Psoas muscle (tissue), 7 donors: ENCODE measurements at regions not wholly inside any gene's neighbourhood (a gene's known extent, or its start where the extent isn't known, plus 50 kb on each side); places are given as distances from the start of the nearest gene placed in this dataset.

ENCODE experiments used
- ATAC-seq, 4 donors: fragments of 200-7000 bp; cut with Tn5 transposase; one replicate each; pipeline ENCODE4 v1.9.1; 2020; ENCODE audit warnings: moderate library complexity in 3 of 4, mild to moderate bottlenecking in 2 of 4
- DNase-seq, 2 donors: peaks; one replicate each; pipeline ENCODE4 v3.0.0-alpha.2; 2020
- H3K27ac ChIP-seq: fragments of 200-600 bp; one replicate; pipeline ENCODE4 v1.8.0; 2022
- H3K27me3 ChIP-seq, 3 donors: fragments of 200-600 bp in 1 of 3; one replicate each; pipeline versions ENCODE4 v1.6.1 to v1.8.0; 2013 to 2022; ENCODE audit warnings: low read length in 2 of 3, mild to moderate bottlenecking in 2 of 3, moderate library complexity in 1 of 3; ENCODE audit not compliant: insufficient read depth in 3 of 3
- H3K36me3 ChIP-seq, 2 donors: fragments of 200-600 bp in 1 of 2; one replicate each; pipeline versions ENCODE4 v1.6.1 to v1.8.0; 2013 to 2022; ENCODE audit warnings: low read depth in 1 of 2, mild to moderate bottlenecking in 1 of 2, moderate library complexity in 1 of 2; ENCODE audit not compliant: insufficient read depth in 1 of 2
- H3K4me1 ChIP-seq: fragments of 200-600 bp; one replicate; pipeline ENCODE4 v1.8.0; 2022
- H3K4me3 ChIP-seq: fragments of 200-600 bp; one replicate; pipeline ENCODE4 v1.8.0; 2022; ENCODE audit warnings: mild to moderate bottlenecking
- H3K9me3 ChIP-seq: fragments of 200-600 bp; one replicate; pipeline ENCODE4 v1.8.0; 2022
- WGBS, 3 donors: extraction: QIAGEN DNeasy Blood & Tissue Kit; methylation state at CpG; one replicate each; pipeline versions ENCODE4 v1.1.6 to v1.1.7; 2013; 5-methylcytosine and 5-hydroxymethylcytosine counted together
- intact Hi-C, 2 donors: fragments of 100-400 bp; cut with DNase I; formaldehyde crosslinking; loops; one replicate each; pipeline versions ENCODE4 v1.11.0 to v1.14.2; 2022
- TF ChIP-seq, protein P1 (sequence below): fragments of 200-600 bp; IDR thresholded peaks from one replicate; pipeline ENCODE4 v1.8.0; 2022; ENCODE audit warnings: antibody characterized with exemption
- donor health status: healthy with polysubstance abuse.
- donor health status: DM: no; HTN: no; CAD: no; lungs with moderate emphysema.
- donor health status: Bipolar disorder and iron deficiency.
- donor health status: healthy.
- donor health status: DM: yes; HTN: yes; CAD: no.
- donor health status: DM: no; HTN: no; CAD: no.
- donor health status: DM: yes; HTN: yes; CAD: no.

DNA sequence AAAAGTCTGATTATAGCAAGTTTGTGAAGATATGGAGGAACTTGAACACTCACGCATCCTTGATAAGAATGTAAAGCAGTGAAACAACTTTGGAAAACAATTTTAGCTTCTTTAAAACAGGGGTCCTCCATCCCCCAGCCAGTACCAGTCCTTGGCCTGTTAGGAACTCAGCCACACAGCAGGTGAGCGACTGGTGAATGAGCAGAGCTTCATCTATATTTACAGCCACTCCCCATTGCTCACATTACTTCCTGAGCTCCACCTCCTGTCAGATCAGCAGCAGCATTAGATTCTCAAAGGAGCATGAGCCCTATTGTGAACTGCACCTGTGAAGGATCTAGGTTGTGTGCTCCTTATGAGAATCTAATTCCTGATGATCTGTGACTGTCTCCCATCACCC, 530.3 kb upstream of the PRKX start:
- no peak for DNase-seq
- Histone ChIP-seq H3K4me3 (no peak overlapping the region), H3K27ac (no peak overlapping the region), H3K9me3 (no peaks in the 10 kb centered on the region), H3K4me1 (no peaks in the 10 kb centered on the region), H3K27me3 (no peaks in the 10 kb centered on the region), H3K36me3 (no peaks in the 10 kb centered on the region)
- 3 to 84% (median 24%) methylated on average over 2 of the region's 2 CpGs for WGBS, 3 donors
- no peak for ATAC-seq
- TF ChIP-seq, protein P1, sequence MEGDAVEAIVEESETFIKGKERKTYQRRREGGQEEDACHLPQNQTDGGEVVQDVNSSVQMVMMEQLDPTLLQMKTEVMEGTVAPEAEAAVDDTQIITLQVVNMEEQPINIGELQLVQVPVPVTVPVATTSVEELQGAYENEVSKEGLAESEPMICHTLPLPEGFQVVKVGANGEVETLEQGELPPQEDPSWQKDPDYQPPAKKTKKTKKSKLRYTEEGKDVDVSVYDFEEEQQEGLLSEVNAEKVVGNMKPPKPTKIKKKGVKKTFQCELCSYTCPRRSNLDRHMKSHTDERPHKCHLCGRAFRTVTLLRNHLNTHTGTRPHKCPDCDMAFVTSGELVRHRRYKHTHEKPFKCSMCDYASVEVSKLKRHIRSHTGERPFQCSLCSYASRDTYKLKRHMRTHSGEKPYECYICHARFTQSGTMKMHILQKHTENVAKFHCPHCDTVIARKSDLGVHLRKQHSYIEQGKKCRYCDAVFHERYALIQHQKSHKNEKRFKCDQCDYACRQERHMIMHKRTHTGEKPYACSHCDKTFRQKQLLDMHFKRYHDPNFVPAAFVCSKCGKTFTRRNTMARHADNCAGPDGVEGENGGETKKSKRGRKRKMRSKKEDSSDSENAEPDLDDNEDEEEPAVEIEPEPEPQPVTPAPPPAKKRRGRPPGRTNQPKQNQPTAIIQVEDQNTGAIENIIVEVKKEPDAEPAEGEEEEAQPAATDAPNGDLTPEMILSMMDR: no peak
- intact Hi-C loops: no loop called here

DNA sequence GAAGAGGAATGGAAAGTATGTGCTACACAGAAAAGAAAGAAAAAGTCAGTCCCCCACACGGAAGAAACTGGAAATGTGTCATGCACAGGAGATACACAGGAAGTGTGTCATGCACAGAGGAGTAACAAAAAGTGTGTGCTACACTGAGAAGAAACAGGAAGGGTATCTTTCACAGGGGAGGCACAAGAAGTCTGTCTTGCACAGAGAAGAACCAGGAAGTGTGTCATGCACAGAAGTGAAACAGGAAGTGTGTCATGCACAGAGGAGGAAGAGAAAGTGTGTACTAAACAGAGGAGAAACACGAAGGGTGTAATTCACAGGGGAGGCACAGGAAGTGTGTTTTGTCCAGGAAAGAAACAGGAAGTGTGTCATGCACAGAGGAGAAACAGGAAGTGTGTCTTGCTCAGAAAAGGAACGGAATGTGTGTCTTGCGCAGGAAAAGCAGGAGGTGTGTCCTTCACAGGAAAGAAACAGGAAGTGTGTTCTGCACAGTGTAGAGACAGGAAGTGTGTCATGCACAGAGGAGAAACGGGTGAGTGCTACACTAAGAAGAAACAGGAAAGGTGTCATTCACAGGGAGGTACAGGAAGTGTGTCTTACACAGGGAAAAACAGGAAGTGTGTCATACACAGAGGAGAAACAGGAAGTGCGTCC, 527.2 kb upstream of the PRKX start:
- intact Hi-C loops: no loop called here
- ATAC-seq: no peak
- WGBS, 3 donors: 61 to 68% (median 65%) methylated on average over 6 of the region's 6 CpGs
- Histone ChIP-seq H3K4me1 (no peaks in the 10 kb centered on the region), H3K4me3 (no peak overlapping the region), H3K9me3 (no peaks in the 10 kb centered on the region), H3K27me3 (no peaks in the 10 kb centered on the region), H3K36me3 (no peaks in the 10 kb centered on the region), H3K27ac (no peak overlapping the region)
- TF ChIP-seq, protein P1: no peak
- no peak for DNase-seq

DNA sequence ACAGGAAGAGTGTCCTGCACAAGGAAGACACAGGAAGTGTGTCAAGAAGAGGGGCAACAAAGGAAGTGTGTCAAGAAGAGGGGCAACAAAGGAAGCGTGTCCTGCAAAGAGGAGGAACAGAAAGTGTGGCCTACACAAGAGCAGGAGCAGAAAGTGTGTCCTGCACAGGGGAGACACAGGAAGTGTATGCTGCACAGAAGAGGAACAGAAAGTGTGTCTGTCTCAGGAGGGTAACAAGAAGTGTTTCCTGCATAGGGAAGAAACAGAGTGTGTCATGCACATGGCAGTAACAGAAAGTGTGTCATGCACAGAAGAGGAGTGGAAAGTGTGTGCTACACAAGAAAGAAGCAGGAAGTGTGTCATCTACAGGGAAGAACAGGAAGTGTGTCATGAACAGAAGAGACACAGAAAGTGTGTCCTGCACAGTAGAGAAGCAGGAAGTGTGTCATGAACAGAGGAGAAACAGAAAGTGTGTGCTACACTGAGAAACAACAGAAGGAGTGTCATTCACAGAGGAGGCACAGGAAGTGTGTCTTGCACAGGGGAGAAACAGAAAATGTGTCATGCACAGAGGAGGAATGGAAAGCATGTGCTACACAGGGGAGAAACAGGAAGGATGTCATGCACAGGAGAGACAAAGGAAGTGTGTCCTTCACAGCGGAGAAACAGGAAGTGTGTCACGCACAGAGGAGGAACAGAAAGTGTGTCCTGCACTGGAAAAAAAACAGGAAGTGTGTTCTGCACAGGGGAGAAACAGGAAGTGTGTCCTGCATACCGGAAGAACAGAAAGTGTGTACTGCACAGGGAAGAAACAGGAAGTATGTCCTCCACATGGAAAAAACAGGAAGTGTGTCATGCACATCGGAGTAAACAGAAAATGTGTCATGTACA, 526.4 kb upstream of the PRKX start:
- no peaks in the 10 kb centered on the region for H3K36me3 ChIP-seq
- no peaks in the 10 kb centered on the region for H3K9me3 ChIP-seq
- no peaks in the 10 kb centered on the region for H3K4me1 ChIP-seq
- ATAC-seq (no peak), DNase-seq (no peak)
- TF ChIP-seq, protein P1: no peak
- intact Hi-C loops: no loop called here
- 63 to 73% (median 66%) methylated on average over 5 of the region's 5 CpGs for WGBS, 3 donors
- no peak overlapping the region for H3K27ac ChIP-seq
- no peak overlapping the region for H3K4me3 ChIP-seq
- no peaks in the 10 kb centered on the region for H3K27me3 ChIP-seq

DNA sequence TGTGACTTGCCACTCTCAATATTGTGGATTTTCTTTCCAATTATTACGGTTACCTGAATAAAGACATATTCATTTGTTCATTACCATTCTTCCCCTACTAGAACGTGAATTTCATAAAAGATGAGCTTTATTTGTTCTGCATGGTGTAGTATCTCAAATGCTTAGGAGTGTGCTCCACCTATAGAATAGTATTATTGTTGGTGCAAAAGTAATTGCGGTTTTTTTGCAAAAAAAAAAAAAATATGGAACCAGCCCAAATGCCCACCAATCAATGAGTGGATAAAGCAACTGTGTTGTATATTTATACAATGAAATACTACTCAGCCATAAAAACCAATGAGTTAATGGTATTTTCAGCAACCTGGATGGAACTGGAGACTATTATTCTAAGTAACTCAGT, 525.5 kb upstream of the PRKX start:
- H3K27me3 ChIP-seq: no peaks in the 10 kb centered on the region
- ATAC-seq (no peak), DNase-seq (no peak)
- no peaks in the 10 kb centered on the region for H3K36me3 ChIP-seq
- H3K9me3 ChIP-seq: no peaks in the 10 kb centered on the region
- no peak overlapping the region for H3K27ac ChIP-seq
- TF ChIP-seq, protein P1: no peak
- intact Hi-C loops: no loop called here
- WGBS, 3 donors: 73 to 82% (median 81%) methylated on average over 3 of the region's 3 CpGs
- no peaks in the 10 kb centered on the region for H3K4me1 ChIP-seq
- no peak overlapping the region for H3K4me3 ChIP-seq
